ENCODE measurements at regions not wholly inside any gene's neighbourhood (a gene's known extent, or its start where the extent isn't known, plus 50 kb on each side); places are given as distances from the start of the nearest gene placed in this dataset.
"Not testable (repeated sequence)": the region's sequence is repeated elsewhere in the genome, so short reads cannot be mapped to it uniquely, and the experiment has no call there.

GRCh38 chr6:4366635-4367395 lies 231.4 kb upstream of the ECI2 start:
- DNase-seq = no peak

- no peak for DNase-seq
Measured at GRCh38 chr6:4365686-4366085, 230.3 kb upstream of the ECI2 start.

- no peak for DNase-seq
Measured at GRCh38 chr6:4364711-4365110, 229.3 kb upstream of the ECI2 start.

- peak; percentile 16 for DNase-seq
Measured at GRCh38 chr6:4364172-4364571, 228.8 kb upstream of the ECI2 start.

- no peak for DNase-seq
Measured at GRCh38 chr6:4363656-4364055, 228.3 kb upstream of the ECI2 start.

GRCh38 chr6:4362326-4362725 lies 227.0 kb upstream of the ECI2 start:
- no peak for DNase-seq

- no peak for DNase-seq
Measured at GRCh38 chr6:4360920-4361319, 225.5 kb upstream of the ECI2 start.

- DNase-seq = no peak
Measured at GRCh38 chr6:4359108-4359730, 223.8 kb upstream of the ECI2 start.

- DNase-seq = peak; percentile 64
Measured at GRCh38 chr6:4358414-4359107, 223.2 kb upstream of the ECI2 start.

GRCh38 chr6:4357660-4358152 lies 222.3 kb upstream of the ECI2 start:
- DNase-seq = not testable (repeated sequence)

- no peak for DNase-seq
Measured at GRCh38 chr6:4356899-4357659, 221.7 kb upstream of the ECI2 start.

- no peak for DNase-seq
Measured at GRCh38 chr6:4355241-4355640, 219.9 kb upstream of the ECI2 start.

- no peak for DNase-seq
Measured at GRCh38 chr6:4354181-4354580, 218.8 kb upstream of the ECI2 start.

- DNase-seq = no peak
Measured at GRCh38 chr6:4352731-4353130, 217.4 kb upstream of the ECI2 start.

GRCh38 chr6:4352322-4352669 lies 216.9 kb upstream of the ECI2 start:
- no peak for DNase-seq

- no peak for DNase-seq
Measured at GRCh38 chr6:4351520-4352321, 216.3 kb upstream of the ECI2 start.

- no peak for DNase-seq
Measured at GRCh38 chr6:4350567-4351519, 215.5 kb upstream of the ECI2 start.

- DNase-seq = no peak
Measured at GRCh38 chr6:4349931-4350330, 214.6 kb upstream of the ECI2 start.

- no peak for DNase-seq
Measured at GRCh38 chr6:4349323-4349722, 213.9 kb upstream of the ECI2 start.

GRCh38 chr6:4348462-4349112 lies 213.2 kb upstream of the ECI2 start:
- no peak for DNase-seq

- DNase-seq = no peak
Measured at GRCh38 chr6:4347877-4348276, 212.5 kb upstream of the ECI2 start.
